Transverse colon (tissue), 4 donors: ENCODE measurements at regions not wholly inside any gene's neighbourhood (a gene's known extent, or its start where the extent isn't known, plus 50 kb on each side); places are given as distances from the start of the nearest gene placed in this dataset.
A peak's percentile ranks its signal among the peaks of the same experiment; 100 is the strongest.

Experiments used
- DNase-seq: peaks from one replicate; pipeline ENCODE4 v3.0.0-alpha.2; 2019
- H3K27ac ChIP-seq, 4 donors: fragments of 200-600 bp; sonication (generic); 2 replicates each; pipeline ENCODE4 v1.5.1; 2016 to 2018; ENCODE audit warnings: inconsistent platforms in 4 of 4
- H3K27me3 ChIP-seq: fragments of 200-600 bp; sonication (generic); 2 replicates; pipeline ENCODE4 v1.5.1; 2017; ENCODE audit warnings: inconsistent platforms
- H3K36me3 ChIP-seq, 4 donors: fragments of 200-600 bp; sonication (generic); 2 replicates each; pipeline ENCODE4 v1.5.1; 2017 to 2019; ENCODE audit warnings: inconsistent platforms in 4 of 4
- H3K4me1 ChIP-seq, 4 donors: fragments of 200-600 bp; sonication (generic); 2 replicates each; pipeline ENCODE4 v1.5.1; 2017 to 2020; ENCODE audit warnings: inconsistent platforms in 4 of 4
- H3K4me3 ChIP-seq, 4 donors: fragments of 200-600 bp; sonication (generic); 1 replicate in 1 of 4; 2 replicates in 3 of 4; pipeline versions ENCODE4 v1.5.1 to v1.6.1; 2017 to 2019; ENCODE audit warnings: inconsistent platforms in 4 of 4
- H3K9me3 ChIP-seq, 2 donors: fragments of 200-600 bp; sonication (generic); 2 replicates each; pipeline ENCODE4 v1.5.1; 2017 to 2019; ENCODE audit warnings: inconsistent platforms in 2 of 2
- EP300 ChIP-seq: sonication (generic); formaldehyde crosslinking; IDR thresholded peaks from one replicate; pipeline ENCODE4 v1.6.1; 2017; ENCODE audit warnings: antibody characterized with exemption, low read depth
- POLR2A ChIP-seq: fragments of 450-650 bp; IDR thresholded peaks from one replicate; pipeline ENCODE4 v1.6.1; 2016; ENCODE audit warnings: antibody characterized with exemption, mild to moderate bottlenecking, moderate library complexity
- POLR2AphosphoS5 ChIP-seq, 3 donors: sonication (generic); formaldehyde crosslinking; IDR thresholded peaks; one replicate each; pipeline ENCODE4 v1.6.1; 2016; ENCODE audit warnings: antibody characterized with exemption in 3 of 3
- WGBS, 2 donors: methylation state at CpG; one replicate each; pipeline ENCODE4 v1.1.5; 2018; ENCODE audit warnings: low coverage in 1 of 2; 5-methylcytosine and 5-hydroxymethylcytosine counted together
- in situ Hi-C, 4 donors: fragments of 200-750 bp; cut with MboI; loops; one replicate each; pipeline versions ENCODE4 v1.15.0 to v1.15.1; 2017; ENCODE audit warnings: low sequenced_read_pairs in 3 of 4, low pct_ligation_motif_present in 1 of 4, low pct_unique_long_range_greater_than_20kb in 1 of 4
- intact Hi-C: fragments of 100-400 bp; cut with DNase I; formaldehyde crosslinking; loops from one replicate; pipeline ENCODE4 v1.15.1; 2023; ENCODE audit warnings: low total_unique reads
- TF ChIP-seq, protein P1 (sequence below), 5 experiments: fragments of 200-600 bp in 3 of 5; fragments of 450-650 bp in 2 of 5; sonication (generic) in 3 of 5; IDR thresholded peaks; 1 replicate in 2 of 5; 2 replicates in 3 of 5; pipeline ENCODE4 v1.5.1; 2016 to 2017; ENCODE audit warnings: antibody characterized with exemption in 5 of 5, inconsistent platforms in 3 of 5, mild to moderate bottlenecking in 2 of 5, moderate library complexity in 1 of 5

DNA sequence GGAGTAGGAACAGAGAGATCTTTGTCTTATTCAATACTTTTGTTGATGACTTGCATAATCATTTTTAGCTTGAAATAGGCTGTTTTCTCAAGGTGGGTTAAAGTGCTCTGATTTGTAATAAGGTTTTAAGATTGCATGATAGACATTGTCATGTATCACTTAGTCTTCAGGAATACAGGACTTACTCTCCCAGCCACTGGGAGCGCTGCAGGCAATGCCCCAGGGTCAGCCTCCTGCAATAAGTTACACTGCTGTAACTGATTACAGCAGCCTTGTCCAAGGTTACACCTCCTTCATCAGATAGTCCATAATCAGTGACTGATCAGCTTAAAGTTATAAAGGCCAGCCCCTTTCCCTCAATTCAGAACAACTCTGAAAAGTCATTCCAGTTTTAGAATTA, 218.6 kb downstream of the ESM1 start:
- no peaks in the 10 kb centered on the region for H3K36me3 ChIP-seq
- no peak overlapping the region for H3K4me3 ChIP-seq
- intact Hi-C loops (no loop called here), in situ Hi-C loops (no loop called here)
- no peak overlapping the region for H3K27ac ChIP-seq
- no peak for DNase-seq
- H3K4me1 ChIP-seq, result no peaks in the 10 kb centered on the region
- WGBS, 2 donors, result 83 to 85% methylated on average over 1 of the region's 1 CpG
- no peaks in the 10 kb centered on the region for H3K9me3 ChIP-seq
- no peaks in the 10 kb centered on the region for H3K27me3 ChIP-seq
- TF ChIP-seq POLR2AphosphoS5 (IDR thresholded peaks at IDR 0.05), result no peak
- TF ChIP-seq POLR2A, result no peak

DNA sequence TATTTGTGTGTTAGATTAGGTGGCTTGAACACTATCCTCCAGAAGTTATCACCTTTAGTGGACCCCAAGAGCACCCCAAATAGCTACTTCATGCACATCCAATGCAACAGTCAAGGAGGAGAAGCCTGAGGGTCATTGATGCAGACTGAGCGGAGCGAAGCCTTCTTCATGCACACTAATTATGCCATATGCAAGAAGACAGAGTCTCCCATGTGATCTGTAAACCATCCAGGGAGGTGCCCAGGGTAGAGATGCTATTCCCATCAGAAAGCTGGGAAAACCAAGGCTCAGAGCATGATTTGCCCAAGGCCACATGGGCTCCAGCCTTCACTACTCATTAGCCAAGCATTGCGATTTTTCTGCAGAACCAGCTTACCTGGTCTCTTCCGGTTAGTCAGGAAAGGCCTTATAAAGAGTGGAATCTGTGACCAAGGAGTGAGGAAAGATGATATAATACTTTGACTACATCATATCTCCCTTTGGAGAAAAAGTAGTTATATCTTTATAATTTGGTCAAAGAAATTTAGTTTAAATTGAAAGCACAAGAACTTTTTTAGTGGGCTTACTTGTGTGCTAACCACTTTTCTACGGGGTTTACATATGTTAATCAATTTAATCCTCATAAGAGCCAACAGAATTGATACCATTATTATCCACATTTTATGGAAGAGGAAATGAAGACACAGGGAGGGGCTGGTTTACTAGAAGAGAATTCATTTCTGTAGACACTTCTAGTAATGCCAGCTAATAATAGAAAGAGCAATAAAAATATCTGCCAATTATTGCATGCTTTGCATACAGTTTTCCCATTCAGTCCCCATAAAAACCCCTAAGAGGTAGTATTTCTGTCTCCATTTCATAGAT, 220.0 kb downstream of the ESM1 start:
- in situ Hi-C loops (no loop called here), intact Hi-C loops (no loop called here)
- no peak for DNase-seq
- H3K27me3 ChIP-seq, result no peaks in the 10 kb centered on the region
- no peaks in the 10 kb centered on the region for H3K4me1 ChIP-seq
- H3K9me3 ChIP-seq, result no peaks in the 10 kb centered on the region
- H3K4me3 ChIP-seq, result no peak overlapping the region
- no peaks in the 10 kb centered on the region for H3K36me3 ChIP-seq
- H3K27ac ChIP-seq, result no peak overlapping the region
- WGBS, 2 donors, result 82 to 84% methylated on average over 3 to 5 of the region's 5 CpGs
- TF ChIP-seq POLR2AphosphoS5 (IDR thresholded peaks at IDR 0.05) (no peak), POLR2A (no peak), EP300 (no peak)
- TF ChIP-seq, protein P1, sequence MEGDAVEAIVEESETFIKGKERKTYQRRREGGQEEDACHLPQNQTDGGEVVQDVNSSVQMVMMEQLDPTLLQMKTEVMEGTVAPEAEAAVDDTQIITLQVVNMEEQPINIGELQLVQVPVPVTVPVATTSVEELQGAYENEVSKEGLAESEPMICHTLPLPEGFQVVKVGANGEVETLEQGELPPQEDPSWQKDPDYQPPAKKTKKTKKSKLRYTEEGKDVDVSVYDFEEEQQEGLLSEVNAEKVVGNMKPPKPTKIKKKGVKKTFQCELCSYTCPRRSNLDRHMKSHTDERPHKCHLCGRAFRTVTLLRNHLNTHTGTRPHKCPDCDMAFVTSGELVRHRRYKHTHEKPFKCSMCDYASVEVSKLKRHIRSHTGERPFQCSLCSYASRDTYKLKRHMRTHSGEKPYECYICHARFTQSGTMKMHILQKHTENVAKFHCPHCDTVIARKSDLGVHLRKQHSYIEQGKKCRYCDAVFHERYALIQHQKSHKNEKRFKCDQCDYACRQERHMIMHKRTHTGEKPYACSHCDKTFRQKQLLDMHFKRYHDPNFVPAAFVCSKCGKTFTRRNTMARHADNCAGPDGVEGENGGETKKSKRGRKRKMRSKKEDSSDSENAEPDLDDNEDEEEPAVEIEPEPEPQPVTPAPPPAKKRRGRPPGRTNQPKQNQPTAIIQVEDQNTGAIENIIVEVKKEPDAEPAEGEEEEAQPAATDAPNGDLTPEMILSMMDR (IDR thresholded peaks at IDR 0.05), result no peak

DNA sequence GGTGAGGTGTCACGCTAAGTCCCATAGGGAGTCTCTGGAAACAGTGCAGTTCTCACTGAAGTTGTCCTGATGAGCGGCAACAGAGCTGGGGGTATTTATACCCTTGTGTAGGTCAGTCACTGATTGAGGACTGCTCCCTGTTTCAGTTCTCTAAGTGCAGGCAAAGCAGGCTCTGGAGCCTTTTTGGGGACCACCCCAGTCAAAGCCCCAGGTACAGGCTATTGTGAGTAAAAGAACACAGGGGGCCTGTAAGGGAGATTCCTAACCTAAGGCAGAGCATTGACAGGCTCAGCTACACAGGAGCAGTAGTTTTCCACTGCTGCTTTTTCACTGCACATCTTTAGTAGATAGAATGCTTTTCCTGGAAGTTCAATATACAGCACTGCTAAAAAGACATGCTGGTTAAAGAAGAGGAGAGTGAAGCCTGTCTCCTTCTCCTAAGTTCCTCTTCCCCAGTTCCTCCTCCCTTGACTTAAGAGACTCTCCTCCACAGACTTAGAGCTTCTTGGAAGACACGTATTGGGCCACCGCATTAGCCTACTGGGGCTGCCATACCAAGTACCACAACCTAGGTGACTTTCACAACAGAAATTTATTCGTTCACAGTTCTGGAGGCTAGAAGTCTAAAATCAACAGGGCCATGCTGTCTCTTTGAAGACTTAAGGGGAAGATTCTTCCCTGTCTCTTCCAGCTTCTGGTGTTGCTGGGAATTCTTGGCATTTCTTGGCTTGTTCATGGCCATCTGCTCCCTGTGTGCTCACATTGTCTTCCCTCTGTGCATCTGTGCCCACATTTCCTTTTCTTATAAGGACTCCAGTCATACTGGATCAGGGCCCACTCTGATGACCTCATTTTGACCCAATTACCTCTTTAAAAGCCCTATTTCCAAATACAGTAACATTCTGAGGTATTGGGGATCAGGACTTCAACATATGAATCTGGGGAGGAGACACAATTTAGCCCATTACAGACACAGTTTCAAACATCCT, 221.0 kb downstream of the ESM1 start:
- no peaks in the 10 kb centered on the region for H3K9me3 ChIP-seq
- no peak overlapping the region for H3K27ac ChIP-seq
- in situ Hi-C loops (no loop called here), intact Hi-C loops (no loop called here)
- H3K27me3 ChIP-seq, result no peaks in the 10 kb centered on the region
- DNase-seq, result no peak
- H3K4me3 ChIP-seq, result no peak overlapping the region
- H3K36me3 ChIP-seq, result no peaks in the 10 kb centered on the region
- no peaks in the 10 kb centered on the region for H3K4me1 ChIP-seq
- 74 to 100% methylated on average over 4 to 5 of the region's 5 CpGs for whole genome bisulfite sequencing, 2 donors
- TF ChIP-seq EP300, result no peak
- TF ChIP-seq, protein P1 (IDR thresholded peaks at IDR 0.05), result no peak
- no peak for TF ChIP-seq POLR2AphosphoS5 (IDR thresholded peaks at IDR 0.05)
- TF ChIP-seq POLR2A, result no peak

DNA sequence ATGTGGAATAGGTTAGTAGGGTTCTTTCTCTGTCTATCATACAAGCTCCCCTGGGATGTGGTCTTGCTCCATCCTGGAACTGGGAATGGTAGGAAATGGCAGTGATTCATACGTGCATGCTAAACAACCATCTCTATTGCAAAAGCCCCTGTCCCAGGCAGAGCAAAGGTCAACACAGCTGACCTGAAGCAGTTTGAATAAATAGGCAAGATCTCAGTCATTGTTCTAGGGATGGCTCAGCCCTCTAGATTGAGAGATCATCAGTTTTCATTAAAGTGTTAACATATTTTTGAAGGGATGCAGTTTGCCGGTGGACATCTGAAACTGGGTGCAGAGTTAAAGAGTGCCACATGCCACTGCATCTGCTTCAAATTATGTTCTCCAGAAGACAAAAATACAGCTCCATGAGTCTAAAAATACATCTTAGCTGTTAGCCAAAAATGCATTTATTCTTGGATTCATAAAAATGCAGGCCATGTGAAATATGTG, 224.1 kb downstream of the ESM1 start:
- whole genome bisulfite sequencing, 2 donors, result 58 to 88% methylated on average over 2 of the region's 2 CpGs
- H3K27ac ChIP-seq, result peak overlapping the region in 1 of 4 donors; percentile 15
- no peak for TF ChIP-seq POLR2A
- peak in 2 of 3 donors; percentile 17 to 53 for TF ChIP-seq POLR2AphosphoS5 (IDR thresholded peaks at IDR 0.05)
- H3K4me3 ChIP-seq, result no peak overlapping the region
- H3K4me1 ChIP-seq, result no peaks in the 10 kb centered on the region
- H3K36me3 ChIP-seq, result no peaks in the 10 kb centered on the region
- in situ Hi-C loops (no loop called here), intact Hi-C loops (no loop called here)
- no peaks in the 10 kb centered on the region for H3K27me3 ChIP-seq
- DNase-seq, result no peak
- H3K9me3 ChIP-seq, result no peaks in the 10 kb centered on the region
